K562 (cell line): ENCODE measurements at regions not wholly inside any gene's neighbourhood (a gene's known extent, or its start where the extent isn't known, plus 50 kb on each side); places are given as distances from the start of the nearest gene placed in this dataset.

ENCODE experiments used
- ATAC-seq: fragments of 200-7000 bp; cut with Tn5 transposase; 3 replicates; pipeline ENCODE4 v1.9.1; 2020; ENCODE audit warnings: moderate library complexity
- BruUV-seq: library from RNA; stranded (reverse); fragments of 400-500 nt; replicated peaks from 2 replicates; lab custom pipeline; 2021; lab: Mats Ljungman, UMichigan
- CTCF ChIA-PET: fragments of 300-600 bp; formaldehyde crosslinking; extraction: SDS; loops from one replicate; lab custom pipeline; 2021; ENCODE audit warnings: low intra/inter-chr PET ratio; lab: Yijun Ruan, JAX
- POLR2A ChIA-PET: fragments of 300-600, 350-650 bp; sonication (Branson Sonifier 250); formaldehyde crosslinking; extraction: SDS; loops from one replicate; lab custom pipeline; 2021; ENCODE audit warnings: antibody characterized with exemption, inconsistent platforms; lab: Yijun Ruan, JAX
- DNase-seq, 4 experiments: peaks; one replicate each; pipeline versions ENCODE4 v3.0.0 to v3.0.0-alpha.2; 2011 to 2018; ENCODE audit warnings: low spot score in 3 of 4, mixed read lengths in 3 of 4; ENCODE audit errors: extremely low read depth in 1 of 4
- FAIRE-seq: peaks from 2 replicates; lab custom pipeline; 2011; peaks lifted over from hg19 to GRCh38; lab: Jason Lieb, UNC
- H2AFZ ChIP-seq: 2 replicates; pipeline ENCODE4 v1.6.0; 2011; ENCODE audit warnings: low read depth, low read length, control low read depth, inconsistent platforms
- H3K27ac ChIP-seq: fragments of 200-600 bp; 3 replicates; pipeline ENCODE4 v1.8.0; 2011; ENCODE audit warnings: low read depth, mild to moderate bottlenecking, control low read depth, inconsistent platforms, low read length, moderate library complexity, mixed read lengths; ENCODE audit errors: extremely low read depth
- H3K27me3 ChIP-seq, 2 experiments: fragments of 300-600 bp in 1 of 2; 2 replicates in 1 of 2; 3 replicates in 1 of 2; pipeline versions ENCODE4 v1.6.0 to v1.8.0; 2011; ENCODE audit warnings: inconsistent platforms in 2 of 2, low read length in 2 of 2, mild to moderate bottlenecking in 1 of 2, mixed read lengths in 1 of 2, moderate library complexity in 1 of 2; ENCODE audit not compliant: control insufficient read depth in 2 of 2, insufficient read depth in 2 of 2
- H3K36me3 ChIP-seq: fragments of 300-600 bp; 3 replicates; pipeline ENCODE4 v1.8.0; 2011; ENCODE audit warnings: mild to moderate bottlenecking, low read length, inconsistent platforms; ENCODE audit not compliant: control insufficient read depth, insufficient read depth
- H3K4me1 ChIP-seq, 2 experiments: fragments of 200-600 bp in 1 of 2; replicated peaks in 1 of 2; 2 replicates in 1 of 2; 3 replicates in 1 of 2; pipeline versions ENCODE4 v1.5.1 to v1.8.0; 2011; ENCODE audit warnings: inconsistent platforms in 2 of 2, low read length in 2 of 2, mild to moderate bottlenecking in 1 of 2, mixed read lengths in 1 of 2, moderate library complexity in 1 of 2; ENCODE audit not compliant: control insufficient read depth in 2 of 2, insufficient read depth in 2 of 2
- H3K4me2 ChIP-seq: 2 replicates; pipeline ENCODE4 v1.6.1; 2011; ENCODE audit warnings: low read length, control low read depth, inconsistent platforms, mixed read lengths; ENCODE audit not compliant: insufficient read depth
- H3K4me3 ChIP-seq: fragments of 200-600 bp; sonication (generic), shearing (Covaris generic); 2 replicates; pipeline ENCODE4 v1.5.1; 2016; ENCODE audit warnings: control low read depth, inconsistent platforms
- H3K79me2 ChIP-seq: fragments of 200-600 bp; 3 replicates; pipeline ENCODE4 v1.8.0; 2011; ENCODE audit warnings: low read length, inconsistent platforms; ENCODE audit not compliant: control insufficient read depth, insufficient read depth
- H3K9ac ChIP-seq, 2 experiments: 2 replicates each; pipeline versions ENCODE4 v1.6.0 to v1.6.1; 2011; ENCODE audit warnings: low read depth in 2 of 2, low read length in 2 of 2, control low read depth in 1 of 2, inconsistent platforms in 1 of 2, mild to moderate bottlenecking in 1 of 2, mixed read lengths in 1 of 2; ENCODE audit not compliant: insufficient read depth in 1 of 2
- H3K9me1 ChIP-seq: one replicate; pipeline ENCODE4 v1.6.0; 2011; ENCODE audit warnings: inconsistent platforms, mild to moderate bottlenecking, low read length, moderate library complexity; ENCODE audit not compliant: control insufficient read depth, insufficient read depth
- H3K9me3 ChIP-seq: replicated peaks from 2 replicates; pipeline ENCODE4 v1.5.1; 2011; ENCODE audit warnings: low read depth, low read length, inconsistent platforms; ENCODE audit not compliant: control insufficient read depth, insufficient read depth
- H4K20me1 ChIP-seq: replicated peaks from 2 replicates; pipeline ENCODE4 v1.6.1; 2011; ENCODE audit warnings: low read length, inconsistent platforms, mixed read lengths; ENCODE audit not compliant: control insufficient read depth, insufficient read depth
- ATF1 ChIP-seq, 2 experiments: fragments of 450-650 bp in 1 of 2; IDR thresholded peaks; 2 replicates each; pipeline ENCODE4 v1.6.1; 2016; ENCODE audit warnings: missing compliant biosample characterization in 1 of 2, missing genetic modification characterization in 1 of 2
- CXXC5 ChIP-seq: fragments of 250-450 bp; sonication (Bioruptor Pico); IDR thresholded peaks from 2 replicates; pipeline ENCODE4 v1.8.0; 2022; ENCODE audit warnings: inconsistent platforms, mild to moderate bottlenecking, moderate library complexity
- ETV5 ChIP-seq: sonication (generic); formaldehyde crosslinking; IDR thresholded peaks from 2 replicates; pipeline ENCODE4 v1.4.0; 2020; ENCODE audit warnings: low read depth, mild to moderate bottlenecking, missing genetic modification reagents
- FOXM1 ChIP-seq, 2 experiments: fragments of 450-650 bp in 1 of 2; sonication (generic) in 1 of 2; formaldehyde crosslinking in 1 of 2; IDR thresholded peaks; 2 replicates each; pipeline versions ENCODE4 v1.6.1 to v1.9.0; 2017 to 2022; ENCODE audit warnings: low read depth in 2 of 2, mild to moderate bottlenecking in 2 of 2, missing genetic modification reagents in 1 of 2, moderate library complexity in 1 of 2
- KAT8 ChIP-seq: fragments of 450-650 bp; IDR thresholded peaks from 2 replicates; pipeline ENCODE4 v1.6.1; 2016; ENCODE audit warnings: low read depth, mild to moderate bottlenecking
- MYC ChIP-seq, 2 experiments: fragments of 250-450 bp in 1 of 2; sonication (Bioruptor Pico) in 1 of 2; IDR thresholded peaks; 2 replicates each; pipeline versions ENCODE4 v1.5.1 to v1.6.1; 2012 to 2021; ENCODE audit warnings: low read depth in 2 of 2, borderline replicate concordance in 1 of 2, improper control_type of control experiment in 1 of 2, low read length in 1 of 2, mild to moderate bottlenecking in 1 of 2, moderate library complexity in 1 of 2
- NFIX ChIP-seq: fragments of 250-450 bp; sonication (Bioruptor Pico); IDR thresholded peaks from 2 replicates; pipeline ENCODE4 v1.4.0; 2020; ENCODE audit warnings: low read depth, mild to moderate bottlenecking, moderate library complexity
- PML ChIP-seq: IDR thresholded peaks from 2 replicates; pipeline ENCODE4 v1.6.1; 2012; ENCODE audit warnings: low read length, inconsistent platforms
- TCF7L2 ChIP-seq: fragments of 150-350 bp; IDR thresholded peaks from 2 replicates; pipeline ENCODE4 v1.6.1; 2016; ENCODE audit warnings: low read depth, mild to moderate bottlenecking, low read length, moderate library complexity
- TEAD4 ChIP-seq, 2 experiments: sonication (generic) in 1 of 2; formaldehyde crosslinking in 1 of 2; IDR thresholded peaks; 2 replicates each; pipeline versions ENCODE4 v1.6.1 to v1.8.0; 2012 to 2022; ENCODE audit warnings: borderline replicate concordance in 1 of 2, inconsistent platforms in 1 of 2, low read length in 1 of 2, mild to moderate bottlenecking in 1 of 2, missing genetic modification reagents in 1 of 2
- XRCC4 ChIP-seq: IDR thresholded peaks from one replicate; pipeline ENCODE4 v1.6.1; 2011; ENCODE audit not compliant: insufficient read depth, insufficient read length; ENCODE audit errors: extremely low read depth
- ZFP36 ChIP-seq: fragments of 150-350 bp; IDR thresholded peaks from 2 replicates; pipeline ENCODE4 v1.6.1; 2018; ENCODE audit warnings: low read length, low read depth; ENCODE audit not compliant: partially characterized antibody
- ZNF12 ChIP-seq: sonication (generic); formaldehyde crosslinking; IDR thresholded peaks from 2 replicates; pipeline ENCODE4 v1.4.0; 2020; ENCODE audit warnings: mild to moderate bottlenecking, missing genetic modification reagents
- ZNF212 ChIP-seq: fragments of 450-650 bp; formaldehyde crosslinking; IDR thresholded peaks from 2 replicates; pipeline ENCODE4 v1.4.0; 2020; ENCODE audit warnings: mild to moderate bottlenecking
- ZNF282 ChIP-seq: sonication (generic); formaldehyde crosslinking; IDR thresholded peaks from 2 replicates; pipeline ENCODE4 v1.8.1; 2023; ENCODE audit warnings: missing genetic modification reagents
- WGBS: fragments of 100-300 bp; shearing (Covaris generic); methylation state at CpG from one replicate; pipeline ENCODE4 v1.1.6; 2016; ENCODE audit warnings: low coverage, mixed read lengths; ENCODE audit not compliant: insufficient coverage; ENCODE audit errors: missing lambda C conversion rate; 5-methylcytosine and 5-hydroxymethylcytosine counted together
- in situ Hi-C: fragments of 300-500 bp; cut with MboI; formaldehyde crosslinking; loops from 4 replicates; pipeline ENCODE4 v1.15.0; 2018; ENCODE audit warnings: inconsistent platforms, mixed read lengths
- intact Hi-C: fragments of 100-400 bp; cut with micrococcal nuclease; formaldehyde crosslinking; loops from 2 replicates; pipeline ENCODE4 v1.14.2; 2022
- TF ChIP-seq, protein P1 (sequence below), 3 experiments: fragments of 200-800 bp in 1 of 3; fragments of 250-450 bp in 1 of 3; fragments of 450-650 bp in 1 of 3; sonication (Bioruptor Pico) in 1 of 3; sonication (Bioruptor generic) in 1 of 3; formaldehyde crosslinking in 1 of 3; IDR thresholded peaks; 2 replicates each; pipeline versions ENCODE4 v1.6.1 to v1.8.0; 2016 to 2022; ENCODE audit warnings: mild to moderate bottlenecking in 2 of 3, missing genetic modification characterization in 2 of 3, missing compliant biosample characterization in 1 of 3, moderate library complexity in 1 of 3

DNA sequence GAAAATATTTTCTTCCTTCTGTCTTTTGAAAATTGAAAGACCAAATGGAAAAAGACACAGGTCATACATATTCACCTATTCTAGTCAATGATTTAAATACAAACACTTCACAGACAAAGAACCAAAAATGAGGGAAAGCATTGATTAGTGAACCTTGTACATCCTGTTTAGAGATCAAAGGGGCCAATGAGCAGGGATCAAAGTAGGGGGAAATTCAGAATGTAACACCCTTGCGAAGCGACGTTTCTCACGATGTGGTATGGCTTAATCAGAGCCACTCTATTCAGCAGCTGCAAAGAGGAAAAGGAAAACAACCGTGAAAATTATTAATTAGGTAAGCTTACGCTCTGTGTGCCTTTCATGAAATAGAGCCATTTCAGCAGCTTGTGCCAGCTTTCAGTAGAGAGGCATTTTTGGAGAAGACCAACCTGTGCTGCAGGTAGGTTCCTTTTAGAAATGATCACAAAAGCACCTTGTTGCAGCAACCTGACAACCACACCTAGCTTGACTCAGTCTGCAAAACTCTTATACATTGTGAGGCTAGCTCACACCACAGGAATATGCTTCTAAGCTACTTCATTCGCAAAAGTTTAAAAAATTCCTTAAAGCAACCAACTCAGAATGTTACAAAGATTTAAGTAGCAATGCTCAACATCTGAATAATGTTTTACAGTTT lies 78.0 kb downstream of the DKK1 start:
- no peak overlapping the region for H2AFZ ChIP-seq
- in situ Hi-C loops (no loop called here), intact Hi-C loops (no loop called here)
- H3K9ac ChIP-seq: no peak overlapping the region
- CTCF ChIA-PET: no interaction called here
- H3K27me3 ChIP-seq: no peaks in the 10 kb centered on the region
- H3K4me3 ChIP-seq: no peak overlapping the region
- H3K9me1 ChIP-seq: no peaks in the 10 kb centered on the region
- WGBS: 0% methylated on average over 7 of the region's 7 CpGs
- TF ChIP-seq, protein P1, sequence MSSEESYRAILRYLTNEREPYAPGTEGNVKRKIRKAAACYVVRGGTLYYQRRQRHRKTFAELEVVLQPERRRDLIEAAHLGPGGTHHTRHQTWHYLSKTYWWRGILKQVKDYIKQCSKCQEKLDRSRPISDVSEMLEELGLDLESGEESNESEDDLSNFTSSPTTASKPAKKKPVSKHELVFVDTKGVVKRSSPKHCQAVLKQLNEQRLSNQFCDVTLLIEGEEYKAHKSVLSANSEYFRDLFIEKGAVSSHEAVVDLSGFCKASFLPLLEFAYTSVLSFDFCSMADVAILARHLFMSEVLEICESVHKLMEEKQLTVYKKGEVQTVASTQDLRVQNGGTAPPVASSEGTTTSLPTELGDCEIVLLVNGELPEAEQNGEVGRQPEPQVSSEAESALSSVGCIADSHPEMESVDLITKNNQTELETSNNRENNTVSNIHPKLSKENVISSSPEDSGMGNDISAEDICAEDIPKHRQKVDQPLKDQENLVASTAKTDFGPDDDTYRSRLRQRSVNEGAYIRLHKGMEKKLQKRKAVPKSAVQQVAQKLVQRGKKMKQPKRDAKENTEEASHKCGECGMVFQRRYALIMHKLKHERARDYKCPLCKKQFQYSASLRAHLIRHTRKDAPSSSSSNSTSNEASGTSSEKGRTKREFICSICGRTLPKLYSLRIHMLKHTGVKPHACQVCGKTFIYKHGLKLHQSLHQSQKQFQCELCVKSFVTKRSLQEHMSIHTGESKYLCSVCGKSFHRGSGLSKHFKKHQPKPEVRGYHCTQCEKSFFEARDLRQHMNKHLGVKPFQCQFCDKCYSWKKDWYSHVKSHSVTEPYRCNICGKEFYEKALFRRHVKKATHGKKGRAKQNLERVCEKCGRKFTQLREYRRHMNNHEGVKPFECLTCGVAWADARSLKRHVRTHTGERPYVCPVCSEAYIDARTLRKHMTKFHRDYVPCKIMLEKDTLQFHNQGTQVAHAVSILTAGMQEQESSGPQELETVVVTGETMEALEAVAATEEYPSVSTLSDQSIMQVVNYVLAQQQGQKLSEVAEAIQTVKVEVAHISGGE (CRISPR knock-in tag; IDR thresholded peaks at IDR 0.05): no peak
- TF ChIP-seq NFIX (CRISPR knock-in tag) (no peak), MYC (IDR thresholded peaks at IDR 0.05; ENCODE audit: low read depth, low read length) (no peak), MYC (CRISPR knock-in tag; IDR thresholded peaks at IDR 0.05; ENCODE audit: borderline replicate concordance, low read depth) (no peak), PML (no peak), ZNF212 (CRISPR knock-in tag) (no peak), ATF1 (CRISPR knock-in tag; IDR thresholded peaks at IDR 0.05) (no peak), ATF1 (tag; IDR thresholded peaks at IDR 0.05) (no peak), ZNF12 (CRISPR knock-in tag) (no peak), XRCC4 (no peak), TEAD4 (IDR thresholded peaks at IDR 0.05; ENCODE audit: low read length) (no peak), TEAD4 (CRISPR knock-in tag; IDR thresholded peaks at IDR 0.05; ENCODE audit: borderline replicate concordance) (no peak), TCF7L2 (no peak), FOXM1 (IDR thresholded peaks at IDR 0.05; ENCODE audit: low read depth) (no peak), FOXM1 (CRISPR knock-in tag; IDR thresholded peaks at IDR 0.05; ENCODE audit: low read depth) (no peak), ETV5 (no peak), ZNF282 (CRISPR knock-in tag) (no peak), ZFP36 (no peak), KAT8 (no peak), CXXC5 (CRISPR knock-in tag) (no peak)
- FAIRE-seq (no peak), ATAC-seq (no peak), DNase-seq (no peak)
- H3K4me1 ChIP-seq: no peaks in the 10 kb centered on the region
- no peaks in the 10 kb centered on the region; the same call in none of the 2 replicates for H3K9me3 ChIP-seq
- H3K4me2 ChIP-seq: no peak overlapping the region
- H3K36me3 ChIP-seq: no peaks in the 10 kb centered on the region
- H3K27ac ChIP-seq: no peak overlapping the region
- no peaks in the 10 kb centered on the region for H3K79me2 ChIP-seq
- H4K20me1 ChIP-seq: no peaks in the 10 kb centered on the region
- no TSS peak for BruUV-seq
- POLR2A ChIA-PET: no interaction called here
